OCI-LY7 (cell line): ENCODE measurements at regions not wholly inside any gene's neighbourhood (a gene's known extent, or its start where the extent isn't known, plus 50 kb on each side); places are given as distances from the start of the nearest gene placed in this dataset.

Experiments
- CTCF ChIP-seq: fragments of 200-600 bp; sonication (generic); conservative IDR thresholded peaks from 2 replicates; pipeline ENCODE4 v1.5.1; 2014; ENCODE audit warnings: mild to moderate bottlenecking, antibody characterized with exemption, low read length, moderate library complexity, mixed read lengths
- EZH2phosphoT487 ChIP-seq: fragments of 200-600 bp; sonication (generic); IDR thresholded peaks from 2 replicates; pipeline ENCODE4 v1.6.1; 2018; ENCODE audit warnings: low read depth, borderline replicate concordance, mild to moderate bottlenecking, mixed run types, antibody characterized with exemption, low read length, moderate library complexity, mixed read lengths

GRCh38 chr2:120844070-120844738, 108.5 kb downstream of the GLI2 start:
- TF ChIP-seq CTCF (no peak), EZH2phosphoT487 (no peak)
